HG02870 (cell line): ENCODE measurements at regions not wholly inside any gene's neighbourhood (a gene's known extent, or its start where the extent isn't known, plus 50 kb on each side); places are given as distances from the start of the nearest gene placed in this dataset.

ENCODE experiments used
- ATAC-seq: cut with Tn5 transposase; IDR thresholded peaks from one replicate; pipeline ENCODE4 v1.9.1; 2021; ENCODE audit warnings: mild to moderate bottlenecking, moderate library complexity; ENCODE audit not compliant: unreplicated experiment

- no peak for ATAC-seq
These were observed 249.9 kb upstream of the FLRT2 start for GRCh38 chr14:85280074-85280473.

GRCh38 chr14:85281921-85282320, 248.0 kb upstream of the FLRT2 start:
- no peak for ATAC-seq

GRCh38 chr14:85288041-85288440, 241.9 kb upstream of the FLRT2 start:
- no peak for ATAC-seq

- no peak for ATAC-seq
These were observed 238.2 kb upstream of the FLRT2 start for GRCh38 chr14:85291731-85292130.

DNA sequence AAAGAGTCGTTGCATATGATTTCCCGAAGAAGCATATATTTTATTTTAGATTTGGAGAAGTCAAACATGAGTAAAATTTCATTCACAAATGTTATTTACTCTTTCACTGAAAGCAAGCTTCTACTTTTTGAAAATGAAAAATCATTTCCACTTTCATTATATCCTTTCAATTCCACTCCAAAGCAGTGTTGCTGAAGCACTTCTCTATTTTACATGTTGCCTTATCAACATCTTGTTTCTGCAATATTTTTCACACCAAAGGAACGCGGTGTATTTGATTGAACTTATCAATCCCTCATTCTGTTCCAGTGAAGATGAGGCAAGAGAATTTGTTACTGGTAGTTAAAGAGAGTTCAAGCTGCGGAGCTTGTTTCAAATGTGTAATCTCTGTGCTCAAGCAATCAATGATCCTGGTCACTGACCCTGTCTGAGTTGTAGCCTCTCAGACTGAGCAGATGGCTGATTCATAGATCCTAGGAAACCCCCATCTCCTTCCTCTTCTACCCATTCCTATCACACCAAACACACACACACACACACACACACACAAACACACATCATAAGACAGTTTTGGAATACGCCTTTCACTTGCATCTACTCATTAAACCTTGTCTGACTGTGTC, 236.2 kb upstream of the FLRT2 start:
- no peak for ATAC-seq

DNA sequence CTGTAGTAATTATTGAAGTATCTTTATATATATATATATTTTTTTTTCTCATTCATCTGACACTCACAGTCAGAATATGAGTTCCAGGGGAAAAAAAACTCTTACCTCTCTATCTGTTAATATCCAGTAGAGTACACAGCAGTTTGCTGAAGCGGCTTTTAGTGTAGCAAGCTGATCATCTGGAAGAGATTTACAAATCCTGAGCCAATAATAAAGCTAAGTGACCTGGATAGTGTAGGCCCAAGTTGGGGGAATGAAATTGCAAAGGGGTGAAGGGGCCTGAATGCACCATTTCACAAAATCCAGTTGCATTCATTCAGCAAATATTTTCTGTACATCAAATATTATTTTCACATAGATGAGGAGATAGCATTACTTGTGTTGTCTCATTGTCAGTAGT, 234.6 kb upstream of the FLRT2 start:
- no peak for ATAC-seq

DNA sequence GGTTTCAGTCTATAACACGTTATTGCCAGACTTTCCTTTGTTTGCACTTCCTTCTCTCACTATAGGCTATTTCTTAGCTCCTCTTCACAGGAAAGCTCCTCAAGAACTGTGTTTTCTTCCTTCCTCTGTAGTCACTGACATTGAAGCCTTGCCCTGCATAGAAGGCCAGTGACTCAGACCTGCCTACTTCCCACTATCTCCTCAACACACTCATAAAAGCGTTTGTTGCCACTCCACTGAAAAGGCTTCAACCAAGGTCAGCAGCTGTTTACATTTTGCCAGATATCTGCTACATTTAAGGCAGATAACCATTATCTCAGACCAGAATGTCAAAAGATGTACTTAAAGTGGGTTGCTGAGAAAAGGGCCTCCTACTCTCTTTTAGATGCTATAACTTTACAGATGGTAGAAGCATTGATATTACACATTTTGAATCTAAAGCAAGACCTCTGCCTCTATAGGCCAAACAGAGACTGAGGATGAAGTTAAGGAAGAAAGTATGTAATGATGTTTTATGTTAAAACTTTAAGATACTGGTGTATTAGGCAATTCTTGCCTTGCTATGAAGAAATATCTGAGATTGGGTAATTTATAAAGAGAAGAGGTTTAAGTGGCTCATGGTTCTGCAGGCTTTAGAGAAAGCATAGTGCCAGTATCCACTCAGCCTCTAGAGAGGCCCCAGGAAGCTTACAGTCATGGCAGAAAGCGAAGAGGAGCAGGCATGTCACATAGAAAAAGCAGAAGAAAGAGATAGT, 233.3 kb upstream of the FLRT2 start:
- no peak for ATAC-seq

- ATAC-seq: no peak
These were observed 229.8 kb upstream of the FLRT2 start for GRCh38 chr14:85300107-85300506.

DNA sequence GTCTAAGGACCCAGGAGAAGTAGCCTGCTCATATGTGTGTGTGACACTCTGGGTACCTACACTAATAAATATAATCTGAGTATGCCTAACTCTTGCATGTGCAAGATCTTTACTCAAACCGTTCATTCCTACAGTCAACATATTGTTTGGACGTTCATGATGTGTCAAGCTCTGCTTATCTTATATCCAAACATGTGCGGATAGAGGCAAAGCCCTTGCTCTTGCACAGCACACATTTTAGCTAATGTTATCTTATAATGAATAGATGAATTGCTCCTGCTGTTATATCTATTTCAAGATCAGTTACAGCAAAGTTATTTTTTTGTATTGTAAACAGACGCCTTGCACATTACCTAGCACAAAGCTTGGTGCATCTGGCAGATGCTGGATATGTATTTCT, 228.4 kb upstream of the FLRT2 start:
- no peak for ATAC-seq

GRCh38 chr14:85306024-85306423, 223.9 kb upstream of the FLRT2 start:
- ATAC-seq: no peak

GRCh38 chr14:85308531-85309300, 221.2 kb upstream of the FLRT2 start:
- ATAC-seq: no peak

- no peak for ATAC-seq
These were observed 219.3 kb upstream of the FLRT2 start for GRCh38 chr14:85310491-85311272.

DNA sequence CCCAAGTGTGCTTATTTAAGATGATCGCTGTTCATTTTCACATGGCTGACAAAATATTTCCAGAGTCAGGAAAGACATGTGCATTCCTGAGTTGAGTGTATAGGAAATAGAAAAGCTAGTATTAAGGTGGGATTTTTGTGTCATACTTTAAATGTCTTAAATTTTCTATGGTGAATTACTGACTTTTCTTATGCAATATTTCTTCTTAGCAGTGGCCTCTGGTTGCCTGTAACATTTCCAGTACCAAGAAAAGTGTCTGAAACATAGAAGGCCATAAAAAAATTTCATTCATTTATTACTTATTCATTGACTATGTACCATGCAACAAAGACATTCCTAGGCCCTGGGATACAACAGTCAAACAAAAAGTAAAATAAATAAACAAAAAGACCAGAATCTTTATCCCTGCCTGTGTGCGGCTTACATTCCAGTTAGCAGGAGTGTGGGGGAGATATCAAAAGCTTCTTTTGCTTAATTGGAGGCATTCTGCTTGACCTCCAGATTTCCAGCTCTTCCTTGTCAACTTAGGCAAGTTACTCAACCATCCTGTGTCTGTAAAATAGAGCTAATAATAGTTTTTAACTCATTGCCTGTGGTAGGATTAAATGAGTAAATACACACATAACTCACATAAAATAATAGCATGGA, 216.3 kb upstream of the FLRT2 start:
- ATAC-seq: no peak

DNA sequence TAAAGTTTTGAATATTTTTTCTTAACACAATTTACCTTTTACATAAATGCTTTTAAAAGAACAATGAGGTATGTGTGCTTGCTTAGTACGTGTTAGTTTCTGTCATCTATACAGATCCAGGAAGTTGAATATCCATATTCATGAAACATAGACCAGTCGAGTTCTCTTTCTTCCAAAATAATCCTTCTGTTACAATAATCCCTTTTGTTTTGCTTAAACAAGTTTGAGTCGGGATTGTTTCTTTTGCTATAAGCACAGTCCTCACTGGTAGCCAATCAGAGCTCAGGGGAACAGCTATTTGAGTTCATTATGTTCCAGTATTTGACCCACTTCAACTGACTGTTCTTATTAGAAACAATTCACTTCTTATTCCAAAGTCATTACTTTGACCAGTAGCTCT, 214.7 kb upstream of the FLRT2 start:
- ATAC-seq: no peak

GRCh38 chr14:85315733-85316290, 214.1 kb upstream of the FLRT2 start:
- no peak for ATAC-seq

- no peak for ATAC-seq
These were observed 213.1 kb upstream of the FLRT2 start for GRCh38 chr14:85316701-85317410.

- no peak for ATAC-seq
These were observed 212.4 kb upstream of the FLRT2 start for GRCh38 chr14:85317491-85318021.

DNA sequence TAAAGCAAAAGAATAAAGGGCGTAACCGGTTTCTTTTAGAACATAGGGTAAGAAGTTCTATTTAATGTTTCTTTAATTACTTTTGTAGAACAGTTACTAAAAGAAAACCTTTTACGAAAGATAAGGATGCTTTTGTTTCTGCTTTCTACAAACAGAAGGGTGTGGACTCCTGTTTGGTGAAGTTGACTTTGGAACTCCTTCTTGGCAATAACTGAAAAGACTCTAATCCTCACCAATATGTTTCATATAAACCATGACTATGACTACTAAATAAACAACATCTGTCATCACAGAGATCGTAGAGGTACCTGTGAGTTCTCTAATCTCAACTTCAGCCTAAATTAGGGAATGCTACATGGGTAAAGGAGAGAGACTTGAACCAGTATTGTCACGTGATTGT, 210.8 kb upstream of the FLRT2 start:
- no peak for ATAC-seq

GRCh38 chr14:85319998-85320630, 209.8 kb upstream of the FLRT2 start:
- no peak for ATAC-seq
